ENCODE measurements at regions not wholly inside any gene's neighbourhood (a gene's known extent, or its start where the extent isn't known, plus 50 kb on each side); places are given as distances from the start of the nearest gene placed in this dataset.
"Not testable (repeated sequence)": the region's sequence is repeated elsewhere in the genome, so short reads cannot be mapped to it uniquely, and the experiment has no call there.

- no peak for DNase-seq (ENCODE audit: low spot score)
Observed at GRCh38 chr5:136924490-136924889, 559.1 kb upstream of the TRPC7 start.

- DNase-seq (ENCODE audit: low spot score): no peak
Observed at GRCh38 chr5:136910625-136911024, 545.3 kb upstream of the TRPC7 start.

DNA sequence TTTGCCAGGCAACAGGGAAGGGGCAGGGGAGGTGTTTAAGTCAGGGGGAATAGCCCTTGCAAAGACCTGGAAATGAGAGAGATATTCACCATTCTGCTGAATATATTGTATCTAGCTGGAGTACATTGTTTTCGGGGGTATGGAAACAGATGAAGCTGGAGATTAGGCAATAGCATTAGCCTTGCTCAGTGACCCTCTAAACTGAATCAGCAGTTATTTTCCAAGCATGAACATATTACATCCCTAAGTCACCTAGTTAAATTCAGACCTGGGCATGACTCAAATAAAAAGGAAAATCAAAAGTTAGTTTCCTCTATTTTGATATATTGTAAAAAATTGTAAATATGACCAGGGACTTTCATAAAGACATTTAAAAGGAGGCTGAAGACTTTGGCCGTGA is 544.6 kb upstream of the TRPC7 start:
- no peak for DNase-seq (ENCODE audit: low spot score)

- DNase-seq (ENCODE audit: low spot score): no peak
Observed at GRCh38 chr5:136907371-136907770, 542.0 kb upstream of the TRPC7 start.

DNA sequence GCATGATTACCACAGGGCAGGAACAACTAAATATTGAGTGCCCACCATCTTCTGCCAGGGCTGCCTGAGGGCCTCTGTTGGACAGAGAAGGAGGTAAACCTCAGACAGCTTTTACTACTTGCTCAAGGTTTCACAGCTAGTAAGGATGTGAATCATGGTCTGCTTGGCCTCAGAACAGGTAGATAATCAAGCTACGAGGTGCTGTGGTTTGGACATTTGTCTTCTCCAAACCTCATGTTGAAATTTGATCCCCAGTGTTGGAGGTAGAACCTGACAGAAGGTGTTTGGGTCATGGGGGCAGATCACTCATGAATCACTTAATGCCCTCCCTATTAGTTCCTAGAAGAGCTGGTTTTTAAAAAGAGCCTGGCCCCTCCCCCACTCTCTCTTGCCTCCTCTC is 541.2 kb upstream of the TRPC7 start:
- DNase-seq (ENCODE audit: low spot score): no peak

- no peak for DNase-seq (ENCODE audit: low spot score)
Observed at GRCh38 chr5:136905571-136905970, 540.2 kb upstream of the TRPC7 start.

DNA sequence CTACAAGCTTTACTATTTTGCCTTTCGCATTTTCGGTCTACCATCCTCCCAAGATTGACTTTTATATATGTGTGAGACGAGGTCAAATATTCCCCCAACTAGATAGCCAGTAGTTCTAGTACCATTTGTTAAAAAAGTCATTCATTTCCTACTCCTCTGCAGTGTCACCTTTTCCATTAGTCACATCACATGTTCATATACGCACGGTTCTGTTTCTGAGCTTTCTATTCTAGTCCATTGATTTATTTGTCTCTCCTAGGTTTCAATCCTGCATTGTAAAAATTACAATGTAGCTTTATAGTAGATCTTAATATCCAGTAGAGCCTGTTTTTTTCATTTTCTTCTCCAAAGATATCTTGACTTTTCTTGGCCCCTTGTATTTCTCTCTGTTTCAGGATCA is 528.7 kb upstream of the TRPC7 start:
- DNase-seq (ENCODE audit: low spot score): no peak

DNA sequence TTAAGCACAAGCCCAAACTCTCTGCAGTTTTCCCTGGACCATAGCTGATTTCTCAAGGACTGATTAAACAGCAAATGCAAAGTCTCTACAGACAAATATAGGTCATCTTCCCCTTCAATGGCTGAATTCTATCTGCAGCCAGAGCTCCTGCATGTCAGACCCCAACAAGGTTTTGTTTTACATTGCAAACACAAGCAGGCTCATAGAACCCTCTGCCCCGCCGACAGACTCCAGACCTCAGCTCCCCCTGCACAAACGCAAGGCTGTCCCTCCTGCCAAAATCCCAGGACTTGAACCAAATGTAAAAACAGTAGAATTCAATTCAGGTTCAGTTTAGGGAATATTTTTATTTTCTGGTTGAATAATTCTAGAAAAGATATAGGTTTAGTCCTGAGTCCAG is 526.7 kb upstream of the TRPC7 start:
- no peak for DNase-seq (ENCODE audit: low spot score)

DNA sequence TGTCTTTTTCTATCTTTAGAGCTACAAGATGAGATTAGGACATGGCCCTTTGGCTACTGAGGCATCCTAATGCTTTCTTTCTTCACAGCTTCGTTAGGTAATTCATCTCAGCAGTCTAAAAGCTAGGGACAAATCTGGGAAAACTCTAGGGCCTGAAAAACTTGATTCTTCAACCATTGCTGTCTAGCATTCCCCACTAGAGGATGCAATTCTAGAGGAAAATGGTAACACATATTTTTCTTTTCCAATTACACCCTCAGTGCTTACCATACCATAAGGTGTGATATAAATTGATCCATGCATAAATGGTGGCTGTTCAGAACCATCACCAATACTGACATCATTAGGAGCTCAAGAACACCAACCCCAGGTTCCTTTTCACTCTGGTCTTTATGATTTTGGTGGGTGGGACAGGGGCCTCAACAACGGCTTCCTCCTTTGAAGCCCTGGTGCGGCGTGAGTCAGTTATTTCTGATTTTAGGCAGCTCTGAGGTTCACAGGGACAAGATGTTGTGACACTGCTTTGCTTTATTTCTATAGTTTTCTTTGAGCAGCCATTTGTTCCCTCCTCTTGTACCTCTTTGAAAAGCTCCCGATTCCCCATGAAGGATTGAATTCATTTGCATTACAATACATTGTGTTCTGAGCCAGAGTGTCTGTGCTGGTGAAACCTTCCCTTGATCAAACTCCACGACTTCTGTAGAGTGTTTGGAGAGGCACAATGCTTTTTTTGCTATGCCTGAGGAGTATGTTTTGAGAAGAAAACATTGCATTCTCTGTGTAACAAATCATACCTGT is 526.0 kb upstream of the TRPC7 start:
- no peak for DNase-seq (ENCODE audit: low spot score)

- DNase-seq (ENCODE audit: low spot score): no peak
Observed at GRCh38 chr5:136890431-136891148, 525.2 kb upstream of the TRPC7 start.

- DNase-seq (ENCODE audit: low spot score): no peak
Observed at GRCh38 chr5:136886608-136887007, 521.3 kb upstream of the TRPC7 start.

DNA sequence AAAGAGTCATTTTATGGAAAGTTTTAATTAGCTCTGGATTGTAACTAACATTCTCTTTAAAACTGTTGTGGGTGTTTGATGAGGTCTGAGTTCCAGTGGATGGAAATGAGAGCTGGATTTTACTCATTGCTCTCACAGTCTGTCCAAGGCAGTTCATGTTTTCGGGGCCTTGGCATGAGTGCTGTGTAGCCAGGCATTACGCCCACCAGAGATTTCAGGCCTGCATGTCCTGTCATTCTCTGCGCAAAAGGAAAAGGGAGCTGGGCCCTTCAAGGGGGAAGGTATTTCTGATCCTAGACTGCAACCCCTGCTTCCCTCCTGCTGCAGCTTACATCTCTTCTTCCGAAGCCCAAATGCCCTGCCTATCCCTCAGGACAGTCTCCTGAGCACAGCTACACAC is 499.6 kb upstream of the TRPC7 start:
- DNase-seq (ENCODE audit: low spot score): no peak

DNA sequence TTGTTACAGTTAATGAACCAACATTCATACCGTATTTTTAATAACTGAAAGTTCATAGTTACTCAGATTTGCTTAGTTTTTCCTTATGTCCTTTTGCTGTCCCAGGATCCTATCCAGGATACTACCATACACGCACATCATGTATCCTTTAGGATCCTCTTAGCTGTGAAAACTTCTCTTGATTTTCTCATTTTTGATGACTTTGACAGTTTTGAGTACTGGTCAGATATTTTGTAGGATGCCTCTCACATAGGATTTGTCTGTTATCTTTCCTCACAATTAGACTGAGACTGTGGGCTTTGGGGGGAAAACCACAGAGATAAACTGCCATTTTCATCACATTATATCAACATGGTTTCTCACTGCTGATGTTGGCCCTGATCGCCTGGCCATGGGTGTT is 491.3 kb upstream of the TRPC7 start:
- no peak for DNase-seq (ENCODE audit: low spot score)

DNA sequence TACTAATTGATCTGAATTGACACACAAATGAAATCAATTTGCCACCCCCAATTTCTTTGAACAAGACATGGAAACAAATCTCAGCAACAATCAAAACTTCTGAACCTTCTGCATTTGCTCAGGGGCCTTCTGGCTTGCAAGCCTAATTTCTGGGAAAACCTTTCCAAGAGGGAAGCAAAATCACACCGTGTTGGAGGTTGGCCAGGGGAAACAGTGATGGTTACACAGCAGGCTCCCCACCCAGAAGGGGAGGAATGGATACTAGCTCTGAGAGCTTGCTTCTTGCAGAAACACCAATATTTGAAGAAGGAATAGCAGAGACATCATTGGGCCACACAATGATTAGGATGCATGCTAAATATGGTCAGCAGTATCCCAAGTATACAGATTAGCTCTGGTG is 488.6 kb upstream of the TRPC7 start:
- no peak for DNase-seq (ENCODE audit: low spot score)

DNA sequence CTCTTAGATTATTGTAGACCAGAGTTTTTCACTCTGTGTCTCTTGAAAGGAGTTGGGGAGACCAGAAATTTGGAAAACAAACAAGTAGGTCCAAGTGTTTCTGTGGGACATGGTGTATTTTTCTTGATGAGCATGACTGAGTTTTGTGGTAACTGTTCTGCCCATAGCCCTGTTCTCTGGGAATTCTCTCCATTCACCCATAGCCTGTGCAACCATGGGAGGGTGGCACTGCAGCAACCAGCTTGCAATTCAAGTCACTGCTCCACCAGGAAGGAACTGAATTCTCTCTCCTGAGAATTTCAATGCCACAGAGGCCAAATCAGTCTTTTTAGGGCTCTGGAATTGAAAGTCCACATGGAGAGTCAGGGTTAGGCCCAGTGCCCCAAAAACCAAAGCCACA is 475.3 kb upstream of the TRPC7 start:
- no peak for DNase-seq (ENCODE audit: low spot score)

DNA sequence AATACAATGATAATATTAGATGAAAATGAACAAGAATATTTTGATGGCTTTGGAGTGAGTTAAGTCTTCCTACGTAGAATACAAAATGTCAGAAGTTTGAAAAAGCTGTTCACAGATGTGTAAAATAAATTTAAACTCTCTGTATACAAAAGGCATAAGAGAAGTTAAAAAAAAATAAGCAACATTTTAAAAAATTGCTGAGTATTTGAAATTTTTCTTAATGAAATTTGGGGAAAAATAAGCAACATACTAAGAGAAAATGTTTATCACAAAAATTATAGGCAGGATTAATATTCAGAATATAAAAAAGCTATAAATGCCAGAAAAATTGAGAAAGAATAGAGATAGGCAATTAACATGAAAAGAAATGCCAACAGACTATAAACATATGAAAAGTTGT is 470.7 kb upstream of the TRPC7 start:
- no peak for DNase-seq (ENCODE audit: low spot score)

DNA sequence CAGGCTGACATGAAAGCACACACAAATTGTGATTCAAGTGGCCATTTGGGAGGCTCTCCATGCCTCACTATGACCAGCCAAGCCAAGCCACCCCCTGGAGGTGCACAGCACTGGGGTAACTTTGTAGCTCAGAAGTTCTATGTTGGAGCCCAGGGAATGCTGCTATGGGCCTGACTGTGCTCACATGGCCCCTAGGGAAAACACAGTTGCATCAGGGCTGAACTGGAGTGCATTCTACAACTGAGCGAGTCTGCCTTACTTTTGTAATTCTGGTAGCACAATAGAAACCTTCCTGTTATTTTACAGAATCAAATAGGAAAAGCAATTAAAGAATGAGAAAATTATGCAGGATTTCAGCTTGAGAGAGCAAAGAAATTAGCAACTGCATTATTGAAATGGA is 455.5 kb upstream of the TRPC7 start:
- no peak for DNase-seq (ENCODE audit: low spot score)

DNA sequence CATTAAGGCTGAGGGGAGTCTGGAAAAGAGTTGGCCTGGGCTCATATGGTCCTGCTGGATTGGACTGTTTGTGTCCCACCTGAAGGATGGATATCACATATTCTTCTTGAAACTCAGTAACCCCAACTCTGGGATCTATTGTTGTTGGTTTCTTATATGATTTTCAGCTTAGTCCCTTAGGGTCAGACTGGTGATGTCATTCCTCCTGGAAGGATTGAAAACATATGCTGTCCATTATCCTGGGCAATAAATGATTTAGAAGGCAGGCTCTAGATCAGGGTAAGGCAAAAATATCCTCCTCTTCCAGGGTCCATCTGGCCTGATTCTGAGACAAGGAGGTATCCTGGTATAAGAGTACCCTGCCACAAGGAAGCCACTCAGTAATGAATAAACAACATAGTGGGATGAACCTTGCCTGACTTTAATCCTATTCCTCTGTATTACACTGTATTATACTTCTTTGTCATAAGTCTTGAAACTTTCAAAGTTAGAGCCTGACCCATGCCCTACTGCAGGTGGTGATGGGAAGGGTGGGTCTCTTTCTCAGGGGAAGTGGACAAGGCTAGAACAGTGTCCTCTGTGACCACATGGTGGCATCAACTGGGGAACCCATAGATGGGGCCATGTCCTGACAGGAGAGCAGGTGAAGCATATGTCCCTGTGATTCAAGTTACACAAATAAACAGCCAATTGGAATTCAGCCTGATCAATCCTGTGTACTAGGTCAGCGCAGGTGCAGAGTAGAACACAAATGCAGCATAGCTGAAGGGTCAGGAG is 454.4 kb upstream of the TRPC7 start:
- no peak for DNase-seq (ENCODE audit: low spot score)

- DNase-seq (ENCODE audit: low spot score): no peak
Observed at GRCh38 chr5:136816327-136816726, 451.0 kb upstream of the TRPC7 start.

DNA sequence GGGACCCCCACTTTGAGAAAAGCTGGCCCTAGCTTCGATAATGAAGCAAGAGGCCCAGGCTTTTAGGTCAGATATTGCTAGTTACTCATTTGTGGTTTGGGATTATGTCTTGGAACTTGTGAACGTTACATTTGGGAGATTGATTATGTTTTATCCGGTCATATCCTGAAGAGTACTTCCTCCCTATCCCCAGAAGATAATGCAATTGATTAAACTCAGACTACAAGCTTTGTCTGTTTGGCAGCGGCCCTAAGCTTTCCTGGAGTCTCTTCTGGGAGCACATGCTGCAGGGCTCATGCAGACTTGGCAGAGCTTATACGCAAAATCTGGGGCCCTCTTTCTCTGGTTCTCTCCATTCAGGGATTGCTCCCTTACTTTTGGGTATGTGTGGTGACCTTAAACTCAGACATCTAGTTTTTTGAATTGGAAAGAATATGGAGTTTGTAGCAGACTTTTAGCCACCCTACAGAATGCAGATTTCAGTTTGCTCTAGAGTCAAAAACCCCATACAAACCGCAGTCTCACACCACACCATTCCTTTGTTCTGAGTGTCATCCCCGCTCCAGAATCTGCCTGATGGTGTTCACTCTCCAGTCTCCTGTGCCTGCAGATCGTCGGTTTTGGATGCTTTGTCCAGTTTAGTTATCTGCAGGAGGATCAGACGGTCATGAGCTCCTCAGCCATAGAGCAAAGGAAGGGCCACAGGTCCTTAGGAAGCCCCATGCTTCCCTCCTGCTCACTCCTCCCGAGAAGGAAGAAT is 449.5 kb upstream of the TRPC7 start:
- no peak for DNase-seq (ENCODE audit: low spot score)

DNA sequence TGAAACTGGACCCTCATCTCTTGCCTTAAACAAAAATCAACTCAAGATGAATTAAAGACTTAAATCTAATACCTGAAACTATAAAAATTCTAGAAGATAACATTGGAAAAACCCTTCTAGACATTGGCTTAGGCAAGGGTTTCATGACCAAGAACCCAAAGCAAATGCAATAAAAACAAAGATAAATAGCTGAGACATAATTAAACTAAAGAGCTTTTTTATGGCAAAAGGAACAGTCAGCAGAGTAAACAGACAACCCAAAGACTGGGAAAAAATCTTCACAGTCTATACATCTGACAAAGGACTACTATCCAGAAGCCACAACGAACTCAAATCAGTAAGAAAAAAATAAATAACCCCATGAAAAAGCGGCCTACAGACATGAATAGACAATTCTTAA is 446.9 kb upstream of the TRPC7 start:
- DNase-seq (ENCODE audit: low spot score): not testable (repeated sequence)

DNA sequence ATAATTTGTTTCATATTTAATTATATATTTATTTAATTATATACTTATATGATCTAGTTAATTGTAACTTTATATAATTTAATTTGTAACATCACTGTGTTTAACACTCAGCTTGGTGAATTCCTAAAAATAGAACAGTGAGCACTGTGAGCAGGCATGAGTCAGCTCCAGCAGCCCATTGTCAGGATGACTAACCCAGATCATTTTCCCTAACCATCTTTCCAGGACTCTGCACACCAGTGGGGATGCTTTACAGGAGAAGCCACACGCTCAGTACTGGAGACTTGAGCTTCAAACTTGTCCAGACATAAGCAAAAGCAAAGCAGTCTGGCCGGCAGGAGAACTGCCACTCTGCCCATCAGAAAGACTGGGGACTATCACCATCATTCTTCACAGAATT is 446.2 kb upstream of the TRPC7 start:
- no peak for DNase-seq (ENCODE audit: low spot score)
